HCT116 (cell line): ENCODE measurements at regions not wholly inside any gene's neighbourhood (a gene's known extent, or its start where the extent isn't known, plus 50 kb on each side); places are given as distances from the start of the nearest gene placed in this dataset.
"Not testable (repeated sequence)": the region's sequence is repeated elsewhere in the genome, so short reads cannot be mapped to it uniquely, and the experiment has no call there.

Experiments
- CTCF ChIP-seq, 3 experiments: fragments of 200-600 bp in 1 of 3; sonication (generic) in 1 of 3; IDR thresholded peaks in 2 of 3; conservative IDR thresholded peaks in 1 of 3; 2 replicates each; pipeline ENCODE4 v1.5.1; 2012 to 2017; ENCODE audit warnings: low read depth in 2 of 3, low read length in 2 of 3, antibody characterized with exemption in 1 of 3, borderline replicate concordance in 1 of 3, control low read depth in 1 of 3, mild to moderate bottlenecking in 1 of 3, mixed read lengths in 1 of 3, mixed run types in 1 of 3, moderate library complexity in 1 of 3; ENCODE audit not compliant: insufficient read depth in 1 of 3
- EGR1 ChIP-seq: IDR thresholded peaks from 2 replicates; pipeline ENCODE4 v1.6.1; 2012; ENCODE audit warnings: low read depth
- EZH2 ChIP-seq: fragments of 200-600 bp; sonication (generic); IDR thresholded peaks from 2 replicates; pipeline ENCODE4 v1.6.1; 2017; ENCODE audit warnings: antibody characterized with exemption, mixed run types
- EZH2phosphoT487 ChIP-seq: fragments of 200-600 bp; IDR thresholded peaks from 2 replicates; pipeline ENCODE4 v1.6.1; 2018; ENCODE audit warnings: antibody characterized with exemption, borderline replicate concordance
- JUND ChIP-seq: IDR thresholded peaks from 2 replicates; pipeline ENCODE4 v1.6.1; 2012
- MAX ChIP-seq: IDR thresholded peaks from 2 replicates; pipeline ENCODE4 v1.6.1; 2012
- POLR2A ChIP-seq: IDR thresholded peaks from 2 replicates; pipeline ENCODE4 v1.7.0; 2011; ENCODE audit warnings: borderline replicate concordance; ENCODE audit not compliant: insufficient read depth, insufficient read length; ENCODE audit errors: extremely low read depth
- POLR2AphosphoS5 ChIP-seq: IDR thresholded peaks from 2 replicates; pipeline ENCODE4 v1.6.1; 2011; ENCODE audit warnings: mild to moderate bottlenecking, low read depth, low read length, moderate library complexity
- RAD21 ChIP-seq: IDR thresholded peaks from 2 replicates; pipeline ENCODE4 v1.6.1; 2012; ENCODE audit warnings: low read depth, mild to moderate bottlenecking
- REST ChIP-seq: IDR thresholded peaks from 2 replicates; pipeline ENCODE4 v1.6.1; 2012; ENCODE audit warnings: low read depth
- SIN3A ChIP-seq: IDR thresholded peaks from 2 replicates; pipeline ENCODE4 v1.6.1; 2012; ENCODE audit warnings: low read depth
- SP1 ChIP-seq: IDR thresholded peaks from 2 replicates; pipeline ENCODE4 v1.6.1; 2012; ENCODE audit warnings: low read depth
- YY1 ChIP-seq: IDR thresholded peaks from 2 replicates; pipeline ENCODE4 v1.6.1; 2011; ENCODE audit warnings: low read length, low read depth, moderate library complexity, mild to moderate bottlenecking; ENCODE audit not compliant: insufficient replicate concordance; ENCODE audit errors: extremely low read depth
- ZNF274 ChIP-seq: fragments of 200-500 bp; sonication (Bioruptor generic); IDR thresholded peaks from 2 replicates; pipeline ENCODE4 v1.6.1; 2014; ENCODE audit warnings: mild to moderate bottlenecking, low read depth, low read length, inconsistent platforms

GRCh38 chr6:166790808-166791207 lies 163.8 kb upstream of the RPS6KA2 start:
- not testable (repeated sequence) for TF ChIP-seq RAD21; POLR2AphosphoS5; CTCF (IDR thresholded peaks at IDR 0.05 in 2 of 3, conservative IDR thresholded peaks at IDR 0.05 in 1 of 3; ENCODE audit: borderline replicate concordance in 1 of 3, insufficient read depth in 1 of 3, low read depth in 2 of 3, low read length in 2 of 3); EGR1; SP1; POLR2A; EZH2; SIN3A; ZNF274; JUND; REST; MAX; EZH2phosphoT487; YY1
